ENCODE measurements at regions not wholly inside any gene's neighbourhood (a gene's known extent, or its start where the extent isn't known, plus 50 kb on each side); places are given as distances from the start of the nearest gene placed in this dataset.

- TF ChIP-seq CTCF (IDR thresholded peaks at IDR 0.05) = no peak
- no peak for TF ChIP-seq ZFX (IDR thresholded peaks at IDR 0.05; ENCODE audit: borderline replicate concordance)
Observed at GRCh38 chr3:115254492-115255196, 107.6 kb upstream of the ZBTB20 start.
